B cell (primary cell): ENCODE measurements at regions not wholly inside any gene's neighbourhood (a gene's known extent, or its start where the extent isn't known, plus 50 kb on each side); places are given as distances from the start of the nearest gene placed in this dataset.

Experiments
- ATAC-seq: fragments of 200-7000 bp; cut with Tn5 transposase; one replicate; pipeline ENCODE4 v1.10.0; 2021; ENCODE audit warnings: low read depth, mild to moderate bottlenecking, moderate number of reproducible peaks, moderate library complexity
- CTCF ChIA-PET: fragments of 350-600 bp; sonication (Branson Sonifier 250); formaldehyde crosslinking; loops from one replicate; lab custom pipeline; 2021; ENCODE audit warnings: antibody characterized with exemption, inconsistent platforms; lab: Charles Lee
- POLR2A ChIA-PET: fragments of 350-600 bp; sonication (Branson Sonifier 250); formaldehyde crosslinking; loops from one replicate; lab custom pipeline; 2021; ENCODE audit warnings: antibody characterized with exemption; lab: Charles Lee
- DNase-seq: peaks from one replicate; pipeline ENCODE4 v3.0.0; 2013
- H2AFZ ChIP-seq: 2 replicates; pipeline ENCODE4 v1.6.1; 2012; ENCODE audit warnings: mild to moderate bottlenecking, low read depth, low read length; ENCODE audit not compliant: insufficient read depth, poor library complexity, severe bottlenecking
- H3K27ac ChIP-seq, 2 donors: 1 replicate in 1 of 2; 2 replicates in 1 of 2; pipeline ENCODE4 v1.5.1; 2012 to 2013; ENCODE audit warnings: low read length in 2 of 2, mild to moderate bottlenecking in 2 of 2, moderate library complexity in 1 of 2
- H3K27me3 ChIP-seq, 4 experiments: fragments of 200-600 bp in 1 of 4; sonication (generic) in 1 of 4; replicated peaks in 1 of 4; 1 replicate in 2 of 4; 2 replicates in 2 of 4; pipeline versions ENCODE4 v1.6.1 to v1.7.0; 2013 to 2016; ENCODE audit warnings: low read length in 3 of 4, mild to moderate bottlenecking in 2 of 4, mixed read lengths in 1 of 4, moderate library complexity in 1 of 4; ENCODE audit not compliant: insufficient read depth in 4 of 4, control insufficient read depth in 3 of 4; ENCODE audit errors: control extremely low read depth in 1 of 4
- H3K36me3 ChIP-seq, 2 experiments: replicated peaks in 1 of 2; 1 replicate in 1 of 2; 2 replicates in 1 of 2; pipeline versions ENCODE4 v1.6.1 to v1.7.1; 2013; ENCODE audit warnings: low read length in 1 of 2; ENCODE audit not compliant: insufficient read depth in 2 of 2, control insufficient read depth in 1 of 2; ENCODE audit errors: control extremely low read depth in 1 of 2, extremely low read depth in 1 of 2
- H3K4me1 ChIP-seq, 2 donors: fragments of 200-600 bp in 1 of 2; sonication (generic) in 1 of 2; 1 replicate in 1 of 2; 2 replicates in 1 of 2; pipeline versions ENCODE4 v1.5.1 to v1.6.1; 2013 to 2017; ENCODE audit warnings: low read length in 2 of 2; ENCODE audit not compliant: control insufficient read depth in 2 of 2, insufficient read depth in 2 of 2
- H3K4me2 ChIP-seq: replicated peaks from 2 replicates; pipeline ENCODE3; 2012; ENCODE audit warnings: mild to moderate bottlenecking, low read depth, low read length; ENCODE audit not compliant: poor library complexity, severe bottlenecking
- H3K4me3 ChIP-seq, 5 experiments: fragments of 200-600 bp in 1 of 5; sonication (generic) in 1 of 5; 1 replicate in 3 of 5; 2 replicates in 2 of 5; pipeline versions ENCODE4 v1.5.1 to v1.7.0; 2011 to 2016; ENCODE audit warnings: low read length in 4 of 5, mild to moderate bottlenecking in 4 of 5, low read depth in 2 of 5, control low read depth in 1 of 5, moderate library complexity in 1 of 5; ENCODE audit not compliant: insufficient read depth in 1 of 5; ENCODE audit errors: control extremely low read depth in 1 of 5, extremely low read depth in 1 of 5
- H3K79me2 ChIP-seq: fragments of 200-600 bp; sonication (generic); one replicate; pipeline ENCODE4 v1.6.0; 2016; ENCODE audit warnings: low read length; ENCODE audit not compliant: control insufficient read depth, insufficient read depth
- H3K9ac ChIP-seq: fragments of 200-600 bp; sonication (generic); 2 replicates; pipeline ENCODE4 v1.6.1; 2017; ENCODE audit warnings: mild to moderate bottlenecking, low read length, moderate library complexity
- H3K9me3 ChIP-seq, 3 donors: one replicate each; pipeline versions ENCODE4 v1.6.1 to v1.7.1; 2013; ENCODE audit warnings: low read length in 2 of 3; ENCODE audit not compliant: control insufficient read depth in 2 of 3, insufficient read depth in 1 of 3; ENCODE audit errors: control extremely low read depth in 1 of 3
- H4K20me1 ChIP-seq: 2 replicates; pipeline ENCODE4 v1.6.0; 2012; ENCODE audit warnings: mild to moderate bottlenecking, low read length; ENCODE audit not compliant: insufficient read depth, control insufficient read depth, poor library complexity, severe bottlenecking
- H3K27ac Mint-ChIP-seq: one replicate; pipeline ENCODE4 v1.8.0; 2021; ENCODE audit warnings: mixed read lengths
- H3K27me3 Mint-ChIP-seq: one replicate; pipeline ENCODE4 v1.8.0; 2021; ENCODE audit warnings: mixed read lengths
- H3K4me1 Mint-ChIP-seq: one replicate; pipeline ENCODE4 v1.8.0; 2021; ENCODE audit warnings: mixed read lengths
- H3K4me3 Mint-ChIP-seq: one replicate; pipeline ENCODE4 v1.8.0; 2021; ENCODE audit warnings: mixed read lengths
- H3K9me3 Mint-ChIP-seq: one replicate; pipeline ENCODE4 v1.8.0; 2022; ENCODE audit warnings: mixed read lengths; ENCODE audit not compliant: insufficient read depth
- CTCF ChIP-seq: fragments of 200-600 bp; IDR thresholded peaks from one replicate; pipeline ENCODE4 v1.8.0; 2022; ENCODE audit warnings: antibody characterized with exemption, mild to moderate bottlenecking
- EZH2 ChIP-seq: IDR thresholded peaks from 2 replicates; pipeline ENCODE4 v1.6.1; 2012; ENCODE audit warnings: borderline replicate concordance, low read depth, mild to moderate bottlenecking, moderate library complexity, low read length; ENCODE audit not compliant: insufficient read depth, poor library complexity, severe bottlenecking
- WGBS: methylation state at CpG from one replicate; pipeline ENCODE4 v1.1.5; 2013; ENCODE audit warnings: missing lambda C conversion rate; ENCODE audit not compliant: insufficient coverage; 5-methylcytosine and 5-hydroxymethylcytosine counted together
- intact Hi-C: fragments of 100-400 bp; cut with micrococcal nuclease; formaldehyde crosslinking; loops from one replicate; pipeline ENCODE4 v1.10.0; 2022

GRCh38 chr5:54884195-54884536, 101.2 kb downstream of the ESM1 start:
- Histone ChIP-seq H3K4me1 (peaks cover 11 to 19% of the 10 kb centered on the region in 2 donors), H3K79me2 (no peaks in the 10 kb centered on the region), H3K4me3 (peak overlapping the region in 2 of 5 experiments; percentile 47 to 48), H3K9me3 (peaks cover 0 to 2% (median 0%) of the 10 kb centered on the region in 3 donors), H2AFZ (no peak overlapping the region), H3K27ac (no peak overlapping the region), H4K20me1 (no peaks in the 10 kb centered on the region), H3K9ac (peak overlapping the region; percentile 51), H3K4me2 (peak overlapping the region; percentile 76), H3K27me3 (peaks cover 0 to 81% (median 44%) of the 10 kb centered on the region in 4 experiments), H3K36me3 (no peaks in the 10 kb centered on the region)
- DNase-seq (peak; percentile 10), ATAC-seq (no peak)
- H3K27me3 Mint-ChIP-seq, result peaks cover 79% of the 10 kb centered on the region
- H3K9me3 Mint-ChIP-seq, result no peaks in the 10 kb centered on the region
- peak overlapping the region; percentile 75 for H3K4me3 Mint-ChIP-seq
- no peak overlapping the region for H3K27ac Mint-ChIP-seq
- intact Hi-C loops, result no loop called here
- peaks cover 10% of the 10 kb centered on the region for H3K4me1 Mint-ChIP-seq
- POLR2A ChIA-PET, result no interaction called here
- CTCF ChIA-PET, result no interaction called here
- WGBS, result 34% methylated on average over 18 of the region's 18 CpGs
- TF ChIP-seq EZH2, result no peak
- no peak for TF ChIP-seq CTCF

GRCh38 chr5:54883374-54884194, 101.8 kb downstream of the ESM1 start:
- Histone ChIP-seq H3K79me2 (no peaks in the 10 kb centered on the region), H3K27me3 (peaks cover 0 to 75% (median 45%) of the 10 kb centered on the region in 4 experiments), H3K4me2 (peak overlapping the region; percentile 76), H2AFZ (peak overlapping the region; percentile 79), H3K9ac (peak overlapping the region; percentile 51), H3K9me3 (peaks cover 0 to 2% (median 0%) of the 10 kb centered on the region in 3 donors), H3K4me1 (peaks cover 11 to 19% of the 10 kb centered on the region in 2 donors), H4K20me1 (no peaks in the 10 kb centered on the region), H3K27ac (no peak overlapping the region), H3K4me3 (peak overlapping the region; percentile 30 to 48 (median 47)), H3K36me3 (no peaks in the 10 kb centered on the region)
- intact Hi-C loops, result no loop called here
- 6% methylated on average over 72 of the region's 75 CpGs for WGBS
- DNase-seq (peak; percentile 26), ATAC-seq (peak; percentile 28)
- H3K9me3 Mint-ChIP-seq, result no peaks in the 10 kb centered on the region
- peak overlapping the region; percentile 89 for H3K4me3 Mint-ChIP-seq
- H3K27ac Mint-ChIP-seq, result no peak overlapping the region
- POLR2A ChIA-PET, result no interaction called here
- peak; percentile 15 for TF ChIP-seq EZH2
- no peak for TF ChIP-seq CTCF
- H3K4me1 Mint-ChIP-seq, result peaks cover 10% of the 10 kb centered on the region
- CTCF ChIA-PET, result interaction anchor here (1.3 kb wide), 1 partner anchor 10 kb away, joined by 3 read pairs; no protein-coding TSS in a partner anchor
- H3K27me3 Mint-ChIP-seq, result peaks cover 73% of the 10 kb centered on the region
